Effector memory CD8-positive, alpha-beta T cell (primary cell): ENCODE measurements at regions not wholly inside any gene's neighbourhood (a gene's known extent, or its start where the extent isn't known, plus 50 kb on each side); places are given as distances from the start of the nearest gene placed in this dataset.

Source experiments
- ATAC-seq: fragments of 150-1000 bp; cut with Tn5 transposase; replicated peaks from 2 replicates; pipeline ENCODE4 v1.10.0; 2021; ENCODE audit warnings: mild to moderate bottlenecking, moderate library complexity
- DNase-seq, 3 experiments: peaks; one replicate each; pipeline ENCODE4 v3.0.0; 2021
- H3K27ac Mint-ChIP-seq, 2 donors: one replicate each; pipeline ENCODE4 v1.8.0; 2022; ENCODE audit warnings: mild to moderate bottlenecking in 2 of 2, mixed read lengths in 2 of 2, moderate library complexity in 2 of 2
- H3K27me3 Mint-ChIP-seq, 2 donors: one replicate each; pipeline ENCODE4 v1.8.0; 2022; ENCODE audit warnings: mixed read lengths in 2 of 2
- H3K36me3 Mint-ChIP-seq: one replicate; pipeline ENCODE4 v1.8.0; 2022; ENCODE audit warnings: mild to moderate bottlenecking, moderate library complexity, mixed read lengths; ENCODE audit not compliant: insufficient read depth
- H3K4me1 Mint-ChIP-seq, 2 donors: one replicate each; pipeline ENCODE4 v1.8.0; 2022; ENCODE audit warnings: low read depth in 2 of 2, mixed read lengths in 2 of 2
- H3K4me3 Mint-ChIP-seq, 2 donors: one replicate each; pipeline ENCODE4 v1.8.0; 2022; ENCODE audit warnings: mild to moderate bottlenecking in 2 of 2, mixed read lengths in 2 of 2, moderate library complexity in 2 of 2
- H3K9me3 Mint-ChIP-seq, 2 donors: one replicate each; pipeline ENCODE4 v1.8.0; 2022; ENCODE audit warnings: mixed read lengths in 2 of 2

GRCh38 chr10:10489805-10490571, 527.7 kb upstream of the CELF2 start:
- no peak for ATAC-seq
- no peaks in the 10 kb centered on the region for H3K36me3 Mint-ChIP-seq
- DNase-seq, result no peak
- no peaks in the 10 kb centered on the region for H3K9me3 Mint-ChIP-seq
- peaks cover 0 to 9% of the 10 kb centered on the region in 2 donors for H3K27me3 Mint-ChIP-seq
- H3K27ac Mint-ChIP-seq, result no peak overlapping the region
- H3K4me3 Mint-ChIP-seq, result no peak overlapping the region
- no peaks in the 10 kb centered on the region for H3K4me1 Mint-ChIP-seq

GRCh38 chr10:10490581-10490980, 527.1 kb upstream of the CELF2 start:
- Mint-ChIP-seq H3K27ac (no peak overlapping the region), H3K27me3 (peaks cover 0 to 4% of the 10 kb centered on the region in 2 donors)
- no peak for DNase-seq

GRCh38 chr10:10492420-10492819, 525.3 kb upstream of the CELF2 start:
- ATAC-seq, result no peak
- Mint-ChIP-seq H3K9me3 (peaks cover 0 to 5% of the 10 kb centered on the region in 2 donors), H3K27ac (no peak overlapping the region), H3K36me3 (no peaks in the 10 kb centered on the region), H3K4me1 (no peaks in the 10 kb centered on the region), H3K4me3 (no peak overlapping the region), H3K27me3 (no peaks in the 10 kb centered on the region)
- DNase-seq, result no peak

More at GRCh38 chr10:10490581-10490980, 527.1 kb upstream of the CELF2 start:
- Mint-ChIP-seq H3K9me3 (no peaks in the 10 kb centered on the region), H3K4me1 (no peaks in the 10 kb centered on the region), H3K4me3 (no peak overlapping the region), H3K36me3 (no peaks in the 10 kb centered on the region)
- ATAC-seq, result no peak

GRCh38 chr10:10493833-10494232, 523.8 kb upstream of the CELF2 start:
- DNase-seq, result no peak
- ATAC-seq, result no peak
- Mint-ChIP-seq H3K4me3 (no peak overlapping the region), H3K9me3 (peaks cover 0 to 9% of the 10 kb centered on the region in 2 donors), H3K4me1 (no peaks in the 10 kb centered on the region), H3K27ac (no peak overlapping the region), H3K36me3 (no peaks in the 10 kb centered on the region), H3K27me3 (no peaks in the 10 kb centered on the region)

GRCh38 chr10:10497245-10497644, 520.4 kb upstream of the CELF2 start:
- Mint-ChIP-seq H3K4me3 (no peak overlapping the region), H3K27me3 (no peaks in the 10 kb centered on the region), H3K27ac (no peak overlapping the region), H3K36me3 (no peaks in the 10 kb centered on the region), H3K4me1 (no peaks in the 10 kb centered on the region), H3K9me3 (peaks cover 0 to 9% of the 10 kb centered on the region in 2 donors)
- DNase-seq (no peak), ATAC-seq (no peak)

GRCh38 chr10:10498781-10499180, 518.9 kb upstream of the CELF2 start:
- H3K36me3 Mint-ChIP-seq, result no peaks in the 10 kb centered on the region
- H3K4me3 Mint-ChIP-seq, result no peak overlapping the region
- DNase-seq, result no peak
- H3K27me3 Mint-ChIP-seq, result no peaks in the 10 kb centered on the region
- H3K27ac Mint-ChIP-seq, result no peak overlapping the region
- peaks cover 0 to 9% of the 10 kb centered on the region in 2 donors for H3K9me3 Mint-ChIP-seq
- no peaks in the 10 kb centered on the region for H3K4me1 Mint-ChIP-seq
- ATAC-seq, result no peak

- Mint-ChIP-seq H3K27ac (no peak overlapping the region), H3K4me1 (no peaks in the 10 kb centered on the region), H3K27me3 (peaks cover 0 to under 1% of the 10 kb centered on the region in 2 donors), H3K4me3 (no peak overlapping the region), H3K9me3 (peaks cover 0 to 9% of the 10 kb centered on the region in 2 donors), H3K36me3 (no peaks in the 10 kb centered on the region)
- no peak for ATAC-seq
- DNase-seq, result no peak
These were observed 517.8 kb upstream of the CELF2 start for GRCh38 chr10:10499839-10500238.

- H3K27ac Mint-ChIP-seq, result no peak overlapping the region
- no peak for ATAC-seq
- peaks cover 0 to 8% of the 10 kb centered on the region in 2 donors for H3K9me3 Mint-ChIP-seq
- H3K4me3 Mint-ChIP-seq, result no peak overlapping the region
- H3K4me1 Mint-ChIP-seq, result no peaks in the 10 kb centered on the region
- no peak for DNase-seq
- no peaks in the 10 kb centered on the region for H3K36me3 Mint-ChIP-seq
- peaks cover 0 to 10% of the 10 kb centered on the region in 2 donors for H3K27me3 Mint-ChIP-seq
These were observed 516.7 kb upstream of the CELF2 start for GRCh38 chr10:10500937-10501336.

GRCh38 chr10:10503772-10504171, 513.9 kb upstream of the CELF2 start:
- ATAC-seq (no peak), DNase-seq (no peak)
- peaks cover 4 to 10% of the 10 kb centered on the region in 2 donors for H3K27me3 Mint-ChIP-seq
- H3K4me3 Mint-ChIP-seq, result no peak overlapping the region
- H3K4me1 Mint-ChIP-seq, result no peaks in the 10 kb centered on the region
- no peaks in the 10 kb centered on the region for H3K9me3 Mint-ChIP-seq
- H3K36me3 Mint-ChIP-seq, result no peaks in the 10 kb centered on the region
- no peak overlapping the region for H3K27ac Mint-ChIP-seq

- no peak overlapping the region for H3K27ac Mint-ChIP-seq
- peaks cover 4 to 15% of the 10 kb centered on the region in 2 donors for H3K27me3 Mint-ChIP-seq
- H3K4me3 Mint-ChIP-seq, result no peak overlapping the region
- no peaks in the 10 kb centered on the region for H3K36me3 Mint-ChIP-seq
- DNase-seq (no peak), ATAC-seq (no peak)
- no peaks in the 10 kb centered on the region for H3K4me1 Mint-ChIP-seq
- no peaks in the 10 kb centered on the region for H3K9me3 Mint-ChIP-seq
These were observed 509.5 kb upstream of the CELF2 start for GRCh38 chr10:10508211-10508610.

- peaks cover 0 to 2% of the 10 kb centered on the region in 2 donors for H3K9me3 Mint-ChIP-seq
- no peak for ATAC-seq
- no peak overlapping the region for H3K4me3 Mint-ChIP-seq
- no peak overlapping the region for H3K27ac Mint-ChIP-seq
- H3K4me1 Mint-ChIP-seq, result no peaks in the 10 kb centered on the region
- H3K36me3 Mint-ChIP-seq, result no peaks in the 10 kb centered on the region
- peaks cover 4 to 13% of the 10 kb centered on the region in 2 donors for H3K27me3 Mint-ChIP-seq
- DNase-seq, result no peak
These were observed 507.5 kb upstream of the CELF2 start for GRCh38 chr10:10510179-10510578.

- Mint-ChIP-seq H3K9me3 (peaks cover 0 to 2% of the 10 kb centered on the region in 2 donors), H3K4me1 (no peaks in the 10 kb centered on the region), H3K36me3 (no peaks in the 10 kb centered on the region), H3K4me3 (no peak overlapping the region), H3K27me3 (peaks cover 0 to 15% of the 10 kb centered on the region in 2 donors), H3K27ac (no peak overlapping the region)
- no peak for DNase-seq
- ATAC-seq, result no peak
These were observed 504.6 kb upstream of the CELF2 start for GRCh38 chr10:10513067-10513466.

- Mint-ChIP-seq H3K4me1 (no peaks in the 10 kb centered on the region), H3K4me3 (no peak overlapping the region), H3K9me3 (peaks cover 0 to 2% of the 10 kb centered on the region in 2 donors), H3K27me3 (peaks cover 5 to 15% of the 10 kb centered on the region in 2 donors), H3K36me3 (no peaks in the 10 kb centered on the region), H3K27ac (no peak overlapping the region)
- no peak for ATAC-seq
- DNase-seq, result no peak
These were observed 503.8 kb upstream of the CELF2 start for GRCh38 chr10:10513898-10514297.

- Mint-ChIP-seq H3K27me3 (peaks cover 7 to 15% of the 10 kb centered on the region in 2 donors), H3K27ac (no peak overlapping the region), H3K4me3 (no peak overlapping the region), H3K4me1 (no peaks in the 10 kb centered on the region), H3K9me3 (peaks cover 0 to 2% of the 10 kb centered on the region in 2 donors), H3K36me3 (no peaks in the 10 kb centered on the region)
- DNase-seq (no peak), ATAC-seq (no peak)
These were observed 502.9 kb upstream of the CELF2 start for GRCh38 chr10:10514797-10515196.
